ENCODE measurements at regions not wholly inside any gene's neighbourhood (a gene's known extent, or its start where the extent isn't known, plus 50 kb on each side); places are given as distances from the start of the nearest gene placed in this dataset.
"Not testable (repeated sequence)": the region's sequence is repeated elsewhere in the genome, so short reads cannot be mapped to it uniquely, and the experiment has no call there.

DNA sequence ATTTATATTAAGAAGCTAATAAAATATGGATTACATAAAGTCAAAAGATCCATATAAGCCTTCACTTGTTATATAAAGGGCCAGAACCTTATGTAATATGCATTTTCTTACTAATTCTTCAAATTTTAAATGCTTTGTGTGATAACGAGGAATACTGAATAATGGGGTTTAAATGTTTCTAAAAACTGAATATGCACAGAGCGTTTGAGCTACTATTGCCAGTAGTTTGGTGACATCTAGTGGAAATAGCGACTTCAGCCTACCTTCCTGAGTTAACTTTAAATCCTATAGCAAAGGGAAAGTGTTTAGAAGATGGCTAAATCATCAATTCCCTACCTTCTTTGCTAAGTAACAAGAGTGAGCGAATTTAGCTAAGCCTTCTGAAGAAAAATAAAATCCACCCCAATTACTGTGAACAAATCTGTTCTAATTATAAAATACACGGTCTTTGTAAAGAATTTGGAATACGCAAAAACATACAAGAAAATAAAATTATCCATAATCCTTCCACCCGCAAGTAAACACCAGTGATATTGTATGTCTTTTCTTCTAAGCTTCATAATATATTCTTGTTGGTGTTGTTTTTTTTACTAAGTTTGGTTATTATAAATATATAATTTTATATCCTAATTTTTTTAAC is 115.5 kb upstream of the G2E3 start:
- DNase-seq (ENCODE audit: low read depth): no peak

- DNase-seq (ENCODE audit: low read depth): no peak
Observed at GRCh38 chr14:30444451-30444850, 114.5 kb upstream of the G2E3 start.

- no peak for DNase-seq (ENCODE audit: low read depth)
Observed at GRCh38 chr14:30445011-30445793, 113.8 kb upstream of the G2E3 start.

DNA sequence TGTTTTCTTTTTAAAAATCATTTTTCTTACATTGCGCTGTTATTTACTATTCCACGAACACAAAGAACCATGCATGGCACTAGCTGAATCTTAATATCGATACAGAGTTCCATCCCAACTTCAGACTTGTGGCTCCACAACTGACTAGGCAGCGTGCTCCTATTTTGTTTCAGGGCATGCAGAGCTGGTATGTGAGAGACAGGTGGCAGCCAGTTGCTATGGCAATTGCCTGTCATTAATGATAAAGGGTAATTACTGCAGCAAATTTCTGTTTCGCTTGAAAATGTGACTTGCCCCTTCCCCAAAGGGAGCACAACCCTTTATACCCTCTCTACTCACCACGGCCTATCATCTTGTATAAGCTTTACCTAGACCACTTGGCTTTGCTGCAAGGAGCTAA is 113.1 kb upstream of the G2E3 start:
- no peak for DNase-seq (ENCODE audit: low read depth)

DNA sequence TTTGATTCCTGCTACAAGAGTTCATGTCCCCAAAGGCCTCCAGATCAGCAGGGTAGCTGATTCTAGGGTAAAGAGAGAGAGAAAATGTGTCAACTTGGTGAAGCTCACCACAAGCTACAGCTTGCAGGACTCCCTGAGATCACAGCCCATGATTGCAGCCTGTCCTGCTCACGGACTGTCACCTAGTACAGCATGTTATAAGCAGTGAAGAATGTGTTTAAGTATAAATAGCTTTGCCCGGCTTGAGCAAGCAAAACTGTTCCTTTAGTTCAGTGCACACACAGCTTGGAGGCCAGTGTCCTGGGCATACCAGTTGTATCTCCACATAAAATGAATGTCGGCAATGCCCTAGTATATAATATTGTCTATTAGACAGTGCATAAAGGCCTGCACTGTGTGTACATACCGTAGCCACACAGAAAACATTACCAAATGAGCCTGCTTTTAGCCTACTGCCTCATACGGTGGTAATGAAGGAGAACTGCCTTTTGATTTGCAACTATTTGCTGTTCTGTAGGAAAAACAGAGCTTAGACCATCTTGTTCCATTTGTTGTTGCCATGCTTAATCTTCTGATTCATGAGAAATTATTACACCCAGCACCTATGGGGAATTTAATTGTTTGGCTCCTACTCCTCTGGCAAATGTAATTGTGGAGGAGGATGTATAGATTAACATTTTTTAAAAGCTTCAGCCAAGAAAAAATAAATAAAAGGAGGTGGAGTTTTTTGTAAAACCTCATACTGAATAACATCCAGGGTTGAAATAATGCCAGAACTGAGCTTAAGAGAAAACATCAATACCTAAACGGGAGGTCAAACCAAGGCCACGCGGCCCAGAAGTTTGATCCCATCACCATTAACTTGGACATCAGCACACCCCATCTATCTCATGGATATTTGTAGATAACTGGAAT is 108.1 kb upstream of the G2E3 start:
- no peak for DNase-seq (ENCODE audit: low read depth)

DNA sequence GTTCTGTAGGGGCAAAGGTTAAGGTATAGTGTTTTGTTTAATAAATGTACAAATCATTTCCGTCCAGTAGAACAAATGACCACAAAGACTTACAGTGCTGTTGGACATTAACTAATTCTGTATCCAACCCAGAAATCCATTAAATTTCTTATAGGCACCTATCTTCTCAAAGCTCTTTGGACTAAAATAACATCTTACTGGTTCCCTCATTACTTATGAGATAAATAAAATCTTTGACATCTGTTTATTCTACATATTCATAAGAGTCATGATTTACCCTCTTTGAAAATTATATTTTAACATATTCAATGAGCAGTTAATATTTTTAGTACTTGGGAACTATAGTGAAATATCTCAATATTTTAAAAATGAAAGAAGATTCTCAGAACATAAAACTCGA is 102.7 kb upstream of the G2E3 start:
- DNase-seq (ENCODE audit: low read depth): no peak

DNA sequence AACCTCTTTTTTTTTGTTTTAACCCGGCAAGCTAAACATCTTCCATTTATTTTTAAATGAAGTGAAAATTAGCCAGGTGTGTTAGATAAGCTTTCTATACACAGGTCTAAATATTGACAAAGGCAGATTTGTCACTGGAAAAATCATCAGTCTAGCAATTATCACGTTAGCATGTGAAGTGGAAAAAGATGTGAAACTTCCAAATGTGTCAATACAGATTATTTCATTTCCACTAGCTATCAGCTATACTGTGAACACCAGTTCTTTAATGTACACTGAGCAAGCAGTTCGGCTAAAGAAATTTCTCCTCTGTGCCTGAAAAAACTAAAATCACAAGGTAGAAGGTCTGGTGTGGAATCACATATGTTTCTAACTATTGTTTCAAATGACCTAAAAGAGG is 96.6 kb upstream of the G2E3 start:
- no peak for DNase-seq (ENCODE audit: low read depth)

GRCh38 chr14:30464481-30464880 is 94.5 kb upstream of the G2E3 start:
- no peak for DNase-seq (ENCODE audit: low read depth)

DNA sequence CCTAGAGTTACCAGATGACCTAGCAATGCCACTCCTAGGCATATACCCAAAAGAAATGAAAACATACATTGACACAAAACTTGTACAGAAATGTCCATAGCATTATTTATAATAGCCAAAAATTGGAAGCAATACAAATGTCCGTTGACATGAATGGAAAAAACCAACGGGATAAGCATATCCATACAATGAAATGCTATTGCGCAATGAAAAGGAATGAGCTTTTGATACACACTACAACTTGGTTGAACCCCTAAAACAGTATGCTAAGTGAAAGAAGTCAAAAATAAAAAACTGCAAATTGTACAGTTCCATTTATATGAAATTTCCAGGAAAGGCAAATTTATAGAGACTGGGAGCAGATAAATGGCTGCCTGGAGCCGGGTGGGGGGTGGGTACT is 90.6 kb upstream of the G2E3 start:
- no peak for DNase-seq (ENCODE audit: low read depth)

DNA sequence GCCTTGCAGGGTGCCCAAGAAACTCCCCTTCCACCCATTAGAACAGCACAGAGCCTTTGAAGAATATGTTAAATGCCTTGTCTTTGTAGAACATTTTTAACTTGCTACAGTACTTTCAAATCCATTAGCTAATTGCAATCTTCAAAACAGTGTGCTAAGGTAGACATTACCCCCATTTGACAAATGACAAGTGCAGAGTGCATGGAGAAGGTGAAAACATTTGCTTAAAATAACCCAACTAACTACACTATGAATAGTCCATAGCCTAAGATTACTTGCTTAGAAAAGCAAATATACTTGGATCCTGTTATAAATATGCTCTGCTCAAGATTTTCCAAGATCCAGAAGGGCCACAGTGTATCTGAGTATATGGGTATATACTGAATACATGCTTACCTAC is 87.0 kb upstream of the G2E3 start:
- no peak for DNase-seq (ENCODE audit: low read depth)

- DNase-seq (ENCODE audit: low read depth): not testable (repeated sequence)
Observed at GRCh38 chr14:30473846-30474696, 84.9 kb upstream of the G2E3 start.

- DNase-seq (ENCODE audit: low read depth): no peak
Observed at GRCh38 chr14:30482276-30482675, 76.7 kb upstream of the G2E3 start.

GRCh38 chr14:30484201-30484600 is 74.8 kb upstream of the G2E3 start:
- no peak for DNase-seq (ENCODE audit: low read depth)

DNA sequence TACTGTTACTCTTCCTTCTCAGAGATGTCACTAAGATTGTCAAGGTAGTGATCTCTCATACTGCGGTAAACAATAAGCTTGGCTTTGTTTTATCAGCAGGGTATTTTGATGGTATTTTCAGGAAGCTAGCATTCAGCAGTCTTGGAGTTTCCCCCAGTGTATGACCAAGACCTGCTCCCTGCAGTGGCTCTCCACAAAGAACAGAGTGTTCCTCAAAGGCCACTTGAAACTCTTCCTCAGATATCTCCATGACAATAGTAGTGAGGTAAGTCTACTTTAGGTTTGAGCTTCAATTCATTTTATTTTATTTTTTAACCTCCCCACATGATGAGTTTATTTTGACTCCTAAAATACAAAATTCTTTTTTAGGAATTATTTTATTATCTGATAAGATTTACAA is 74.0 kb upstream of the G2E3 start:
- no peak for DNase-seq (ENCODE audit: low read depth)

DNA sequence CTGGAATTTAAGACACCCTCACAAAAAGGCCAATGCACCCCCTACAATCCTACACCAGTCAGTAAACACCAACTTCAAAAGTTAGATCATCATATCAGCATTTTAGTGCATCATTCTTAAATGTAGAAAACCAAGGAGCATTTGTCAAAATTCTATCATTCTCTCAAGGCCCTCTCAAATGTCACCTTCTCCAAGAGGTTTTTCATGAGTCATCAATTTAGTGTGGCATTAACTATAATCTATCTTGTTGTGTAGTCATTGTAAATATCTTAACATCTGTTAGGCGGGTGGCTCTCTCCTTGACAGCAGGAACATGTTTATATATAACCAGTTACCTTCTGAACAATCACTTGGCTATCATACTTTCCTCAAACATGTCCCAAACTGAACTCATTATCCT is 62.1 kb upstream of the G2E3 start:
- no peak for DNase-seq (ENCODE audit: low read depth)

DNA sequence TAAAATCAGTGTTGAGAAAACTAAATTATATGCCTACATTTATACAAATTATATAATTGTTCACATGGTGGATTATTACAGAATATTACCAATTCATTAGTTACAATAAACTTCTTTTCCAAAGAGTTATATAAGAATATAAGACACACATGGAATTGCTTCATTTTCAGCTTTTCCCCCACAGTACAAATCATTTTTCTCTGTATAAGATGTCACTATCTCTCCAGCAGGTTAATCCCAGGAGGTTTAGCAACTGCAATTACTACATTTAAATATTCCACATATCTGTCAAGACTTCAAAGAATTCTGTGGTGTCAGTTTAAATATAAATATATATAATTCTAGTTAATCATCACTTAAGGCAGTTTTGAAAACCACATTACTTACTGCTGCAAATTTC is 59.6 kb upstream of the G2E3 start:
- no peak for DNase-seq (ENCODE audit: low read depth)

- no peak for DNase-seq (ENCODE audit: low read depth)
Observed at GRCh38 chr14:30500222-30500621, 58.7 kb upstream of the G2E3 start.

GRCh38 chr14:30507209-30507608 is 51.7 kb upstream of the G2E3 start:
- no peak for DNase-seq (ENCODE audit: low read depth)
